A673 (cell line): ENCODE measurements at regions not wholly inside any gene's neighbourhood (a gene's known extent, or its start where the extent isn't known, plus 50 kb on each side); places are given as distances from the start of the nearest gene placed in this dataset.
"Not testable (repeated sequence)": the region's sequence is repeated elsewhere in the genome, so short reads cannot be mapped to it uniquely, and the experiment has no call there.

Experiments used
- BruUV-seq: library from RNA; stranded (reverse); fragments of 400-500 nt; replicated peaks from 2 replicates; lab custom pipeline; 2021; lab: Mats Ljungman, UMichigan
- CTCF ChIA-PET: fragments of 300-600 bp; sonication (Branson Sonifier 250); formaldehyde crosslinking; loops from one replicate; lab custom pipeline; 2022; ENCODE audit warnings: antibody characterized with exemption; lab: Charles Lee
- POLR2A ChIA-PET: fragments of 300-600 bp; sonication (Branson Sonifier 250); formaldehyde crosslinking; loops from one replicate; lab custom pipeline; 2022; ENCODE audit warnings: antibody characterized with exemption; ENCODE audit not compliant: low non-redundant PET; lab: Charles Lee
- DNase-seq: peaks from one replicate; pipeline ENCODE4 v3.0.0-alpha.2; 2015; ENCODE audit warnings: low spot score
- H3K27ac ChIP-seq: fragments of 200-600 bp; sonication (generic); 2 replicates; pipeline ENCODE4 v1.5.1; 2016; ENCODE audit warnings: mixed run types, low read depth, mild to moderate bottlenecking, mixed read lengths, antibody characterized with exemption, low read length; ENCODE audit not compliant: poor library complexity, severe bottlenecking
- H3K27me3 ChIP-seq: fragments of 200-600 bp; sonication (generic); replicated peaks from 2 replicates; pipeline ENCODE4 v1.6.1; 2017; ENCODE audit warnings: mixed run types, low read depth, mild to moderate bottlenecking, mixed read lengths, antibody characterized with exemption, low read length; ENCODE audit not compliant: insufficient read depth, poor library complexity
- H3K36me3 ChIP-seq: fragments of 200-600 bp; sonication (generic); 2 replicates; pipeline ENCODE4 v1.6.1; 2016; ENCODE audit warnings: mixed run types, mild to moderate bottlenecking, mixed read lengths, antibody characterized with exemption, low read length; ENCODE audit not compliant: insufficient read depth, poor library complexity, severe bottlenecking
- H3K4me1 ChIP-seq: fragments of 200-600 bp; sonication (generic); 2 replicates; pipeline ENCODE4 v1.6.1; 2017; ENCODE audit warnings: mixed run types, mild to moderate bottlenecking, mixed read lengths, antibody characterized with exemption, low read length; ENCODE audit not compliant: insufficient read depth, poor library complexity, severe bottlenecking
- H3K4me3 ChIP-seq: fragments of 200-600 bp; sonication (generic); 2 replicates; pipeline ENCODE4 v1.5.1; 2016; ENCODE audit warnings: low read depth, mixed run types, mild to moderate bottlenecking, mixed read lengths, low read length; ENCODE audit not compliant: poor library complexity, severe bottlenecking
- H3K9me3 ChIP-seq: fragments of 200-600 bp; sonication (generic); 2 replicates; pipeline ENCODE4 v1.6.1; 2016; ENCODE audit warnings: mixed run types, low read depth, mild to moderate bottlenecking, mixed read lengths, antibody characterized with exemption, low read length; ENCODE audit not compliant: poor library complexity, severe bottlenecking
- CTCF ChIP-seq: fragments of 300-800, 200-600 bp; sonication (generic); conservative IDR thresholded peaks from 2 replicates; pipeline ENCODE4 v1.5.1; 2017; ENCODE audit warnings: low read depth, mild to moderate bottlenecking, antibody characterized with exemption, low read length, moderate library complexity, mixed read lengths
- EZH2 ChIP-seq: fragments of 200-600 bp; sonication (generic); IDR thresholded peaks from 2 replicates; pipeline ENCODE4 v1.6.1; 2017; ENCODE audit warnings: borderline replicate concordance, low read depth, mild to moderate bottlenecking, mixed read lengths, antibody characterized with exemption, low read length; ENCODE audit not compliant: poor library complexity, severe bottlenecking
- intact Hi-C: fragments of 100-400 bp; cut with micrococcal nuclease; formaldehyde crosslinking; loops from one replicate; pipeline ENCODE4 v1.10.0; 2022; ENCODE audit not compliant: unreplicated experiment

GRCh38 chr11:104772806-104773241 is 125.4 kb downstream of the CASP12 start:
- H3K27ac ChIP-seq, result peak overlapping the region; percentile 29
- H3K27me3 ChIP-seq, result no peaks in the 10 kb centered on the region
- ChIA-PET CTCF (interaction anchor here (0.5 kb wide), 1 partner anchor 1304 kb away, joined by 4 read pairs; the partner anchor contains the start of genes AASDHPPT and KBTBD3), POLR2A (no interaction called here)
- peak; percentile 91 for DNase-seq
- no peak for TF ChIP-seq CTCF
- TF ChIP-seq EZH2, result no peak
- no TSS peak for BruUV-seq
- no peaks in the 10 kb centered on the region for H3K36me3 ChIP-seq
- intact Hi-C loops, result no loop called here
- H3K4me3 ChIP-seq, result no peak overlapping the region
- H3K4me1 ChIP-seq, result peaks cover 16% of the 10 kb centered on the region
- H3K9me3 ChIP-seq, result no peaks in the 10 kb centered on the region

GRCh38 chr11:104771763-104772162 is 126.5 kb downstream of the CASP12 start:
- POLR2A ChIA-PET, result no interaction called here
- Histone ChIP-seq H3K36me3 (no peaks in the 10 kb centered on the region), H3K9me3 (no peaks in the 10 kb centered on the region), H3K4me1 (peaks cover 16% of the 10 kb centered on the region), H3K4me3 (no peak overlapping the region), H3K27ac (no peak overlapping the region), H3K27me3 (no peaks in the 10 kb centered on the region)
- no peak for DNase-seq
- no peak for TF ChIP-seq EZH2
- no peak for TF ChIP-seq CTCF
- intact Hi-C loops, result no loop called here
- no TSS peak for BruUV-seq
- CTCF ChIA-PET, result no interaction called here

- POLR2A ChIA-PET, H3K4me3 ChIP-seq, intact Hi-C loops, H3K9me3 ChIP-seq, H3K27ac ChIP-seq, H3K27me3 ChIP-seq, CTCF ChIA-PET, BruUV-seq, DNase-seq, H3K36me3 ChIP-seq: not testable (repeated sequence)
- peaks cover 19% of the 10 kb centered on the region for H3K4me1 ChIP-seq
These were observed 127.2 kb downstream of the CASP12 start for GRCh38 chr11:104771046-104771445.

GRCh38 chr11:104765401-104766095 is 132.7 kb downstream of the CASP12 start:
- no TSS peak for BruUV-seq
- ChIA-PET POLR2A (no interaction called here), CTCF (no interaction called here)
- intact Hi-C loops, result no loop called here
- Histone ChIP-seq H3K27me3 (no peaks in the 10 kb centered on the region), H3K9me3 (no peaks in the 10 kb centered on the region), H3K4me1 (peaks cover 14% of the 10 kb centered on the region), H3K4me3 (no peak overlapping the region), H3K36me3 (no peaks in the 10 kb centered on the region), H3K27ac (no peak overlapping the region)
- no peak for TF ChIP-seq EZH2
- TF ChIP-seq CTCF, result no peak
- DNase-seq, result peak; percentile 39
